ENCODE measurements at regions not wholly inside any gene's neighbourhood (a gene's known extent, or its start where the extent isn't known, plus 50 kb on each side); places are given as distances from the start of the nearest gene placed in this dataset.

DNA sequence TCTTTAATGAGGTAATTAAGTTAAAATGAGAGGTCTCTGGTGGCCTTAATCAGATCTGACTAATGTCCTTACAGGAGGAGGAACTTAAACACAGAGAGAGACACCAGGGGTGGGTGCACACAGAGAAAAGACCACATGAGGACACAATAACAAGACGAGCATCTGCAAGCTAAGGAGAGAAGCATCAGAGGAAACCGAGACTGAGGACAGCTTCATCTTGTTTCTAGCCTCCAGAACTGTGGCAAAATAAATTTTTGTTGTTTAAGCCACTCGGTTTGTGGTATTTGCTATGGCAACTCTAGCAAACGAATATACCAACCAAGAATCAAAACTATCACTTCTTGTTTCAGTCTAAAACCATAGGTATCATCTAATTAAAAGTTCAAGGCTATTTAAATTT is 400.1 kb downstream of the PID1 start (continued):
- TF ChIP-seq, protein P1, sequence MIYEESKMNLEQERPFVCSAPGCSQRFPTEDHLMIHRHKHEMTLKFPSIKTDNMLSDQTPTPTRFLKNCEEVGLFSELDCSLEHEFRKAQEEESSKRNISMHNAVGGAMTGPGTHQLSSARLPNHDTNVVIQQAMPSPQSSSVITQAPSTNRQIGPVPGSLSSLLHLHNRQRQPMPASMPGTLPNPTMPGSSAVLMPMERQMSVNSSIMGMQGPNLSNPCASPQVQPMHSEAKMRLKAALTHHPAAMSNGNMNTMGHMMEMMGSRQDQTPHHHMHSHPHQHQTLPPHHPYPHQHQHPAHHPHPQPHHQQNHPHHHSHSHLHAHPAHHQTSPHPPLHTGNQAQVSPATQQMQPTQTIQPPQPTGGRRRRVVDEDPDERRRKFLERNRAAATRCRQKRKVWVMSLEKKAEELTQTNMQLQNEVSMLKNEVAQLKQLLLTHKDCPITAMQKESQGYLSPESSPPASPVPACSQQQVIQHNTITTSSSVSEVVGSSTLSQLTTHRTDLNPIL (CRISPR knock-in tag; IDR thresholded peaks at IDR 0.05; ENCODE audit: low read depth) = no peak
- TF ChIP-seq ZFP30 (CRISPR knock-in tag; IDR thresholded peaks at IDR 0.05) = no peak
- TF ChIP-seq TOX (CRISPR knock-in tag; IDR thresholded peaks at IDR 0.05; ENCODE audit: borderline replicate concordance) = no peak
- TF ChIP-seq ZFP3 (CRISPR knock-in tag; IDR thresholded peaks at IDR 0.05) = no peak
- no peak for TF ChIP-seq TCF4 (CRISPR knock-in tag; IDR thresholded peaks at IDR 0.05; ENCODE audit: borderline replicate concordance)
- TF ChIP-seq ZNF70 (CRISPR knock-in tag; IDR thresholded peaks at IDR 0.05) = no peak
- no peak for TF ChIP-seq OSR1 (CRISPR knock-in tag; IDR thresholded peaks at IDR 0.05)
- no peak for TF ChIP-seq ISL1 (CRISPR knock-in tag; IDR thresholded peaks at IDR 0.05)
- TF ChIP-seq ESRRG (CRISPR knock-in tag; IDR thresholded peaks at IDR 0.05) = no peak
- no peak for TF ChIP-seq CSDC2 (CRISPR knock-in tag; IDR thresholded peaks at IDR 0.05)
- TF ChIP-seq RARB (CRISPR knock-in tag; IDR thresholded peaks at IDR 0.05) = no peak

DNA sequence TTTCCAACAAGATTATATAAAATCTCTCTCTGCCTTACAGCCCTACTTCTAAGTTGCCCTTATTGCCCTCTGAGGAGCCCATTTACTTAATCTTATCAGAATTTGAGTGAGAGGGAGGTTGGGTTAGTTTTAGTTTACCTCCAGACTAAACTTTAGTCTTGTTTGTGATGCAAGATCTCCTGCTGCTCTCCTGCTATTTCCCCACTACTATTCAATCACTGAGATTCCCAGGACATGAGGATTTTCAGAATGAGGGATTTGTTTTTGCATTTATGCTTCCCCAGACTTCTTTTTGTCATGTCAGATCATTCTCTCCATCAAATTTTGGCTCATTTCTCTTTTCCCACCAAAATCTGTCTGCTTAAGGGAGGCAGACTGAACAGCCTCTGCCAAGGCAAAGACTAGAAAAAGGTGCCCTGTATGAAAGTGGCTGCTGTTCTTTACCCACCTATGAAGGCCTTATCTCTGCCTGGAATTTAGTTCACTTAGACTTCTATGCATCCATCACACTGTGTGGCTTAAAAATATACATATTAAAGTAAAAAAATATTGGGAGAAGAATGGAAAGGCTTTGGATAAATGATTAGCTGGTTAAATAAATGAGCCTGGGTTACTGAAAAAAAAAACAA is 401.3 kb downstream of the PID1 start:
- TF ChIP-seq ZFP30 (CRISPR knock-in tag; IDR thresholded peaks at IDR 0.05) (no peak), ZNF8 (CRISPR knock-in tag; IDR thresholded peaks at IDR 0.05) (no peak), GLIS3 (CRISPR knock-in tag; IDR thresholded peaks at IDR 0.05) (no peak), PPARA (CRISPR knock-in tag; IDR thresholded peaks at IDR 0.05; ENCODE audit: borderline replicate concordance) (no peak), TCF4 (CRISPR knock-in tag; IDR thresholded peaks at IDR 0.05; ENCODE audit: borderline replicate concordance) (no peak), TOX (CRISPR knock-in tag; IDR thresholded peaks at IDR 0.05; ENCODE audit: borderline replicate concordance) (no peak), ESRRG (CRISPR knock-in tag; IDR thresholded peaks at IDR 0.05) (no peak), ZNF70 (CRISPR knock-in tag; IDR thresholded peaks at IDR 0.05) (no peak), RARB (CRISPR knock-in tag; IDR thresholded peaks at IDR 0.05) (no peak), CSDC2 (CRISPR knock-in tag; IDR thresholded peaks at IDR 0.05) (no peak)
- TF ChIP-seq, protein P1 (CRISPR knock-in tag; IDR thresholded peaks at IDR 0.05; ENCODE audit: low read depth) = no peak
- ATAC-seq = no peak

DNA sequence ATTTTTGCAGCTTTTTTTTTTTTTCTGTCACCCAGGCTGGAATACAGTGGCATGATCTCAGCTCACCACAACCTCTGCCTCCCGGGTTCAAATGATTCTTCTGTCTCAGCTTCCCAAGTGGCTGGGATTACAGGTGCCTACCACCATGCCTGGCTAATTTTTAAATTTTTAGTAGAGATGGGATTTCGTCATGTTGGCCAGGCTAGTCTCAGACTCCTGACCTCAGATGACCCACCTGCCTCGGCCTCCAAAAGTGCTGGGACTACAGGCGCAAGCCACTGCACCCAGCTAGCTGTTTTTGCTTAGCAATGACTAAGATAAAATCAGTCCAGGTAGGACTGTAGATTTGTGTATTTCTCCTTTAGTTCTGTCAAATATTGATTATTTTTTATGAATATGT is 403.7 kb downstream of the PID1 start:
- ATAC-seq = no peak
- TF ChIP-seq TOX (CRISPR knock-in tag; IDR thresholded peaks at IDR 0.05; ENCODE audit: borderline replicate concordance) = no peak
- no peak for TF ChIP-seq BACH2 (CRISPR knock-in tag; IDR thresholded peaks at IDR 0.05; ENCODE audit: borderline replicate concordance)
- TF ChIP-seq, protein P2, sequence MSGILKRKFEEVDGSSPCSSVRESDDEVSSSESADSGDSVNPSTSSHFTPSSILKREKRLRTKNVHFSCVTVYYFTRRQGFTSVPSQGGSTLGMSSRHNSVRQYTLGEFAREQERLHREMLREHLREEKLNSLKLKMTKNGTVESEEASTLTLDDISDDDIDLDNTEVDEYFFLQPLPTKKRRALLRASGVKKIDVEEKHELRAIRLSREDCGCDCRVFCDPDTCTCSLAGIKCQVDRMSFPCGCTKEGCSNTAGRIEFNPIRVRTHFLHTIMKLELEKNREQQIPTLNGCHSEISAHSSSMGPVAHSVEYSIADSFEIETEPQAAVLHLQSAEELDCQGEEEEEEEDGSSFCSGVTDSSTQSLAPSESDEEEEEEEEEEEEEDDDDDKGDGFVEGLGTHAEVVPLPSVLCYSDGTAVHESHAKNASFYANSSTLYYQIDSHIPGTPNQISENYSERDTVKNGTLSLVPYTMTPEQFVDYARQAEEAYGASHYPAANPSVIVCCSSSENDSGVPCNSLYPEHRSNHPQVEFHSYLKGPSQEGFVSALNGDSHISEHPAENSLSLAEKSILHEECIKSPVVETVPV (CRISPR knock-in tag; IDR thresholded peaks at IDR 0.05) = no peak

DNA sequence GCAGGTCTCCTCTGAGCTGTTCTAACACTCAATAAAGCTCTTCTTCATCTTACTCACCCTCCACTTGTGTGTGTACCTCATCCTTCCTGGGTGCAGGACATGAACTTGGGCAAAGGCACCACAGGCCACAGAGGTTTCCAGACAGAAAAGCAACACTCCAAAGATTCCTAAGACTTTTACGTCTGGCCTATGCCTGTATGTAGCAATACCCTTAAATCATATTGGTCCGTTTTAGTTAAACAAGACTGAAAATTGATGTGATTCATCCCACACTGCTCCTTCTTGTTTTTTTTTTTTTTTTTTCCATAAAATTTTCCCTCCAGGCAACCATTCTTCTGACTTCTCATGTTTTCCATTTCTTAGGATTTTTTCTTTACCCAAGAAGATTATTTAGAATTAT is 404.3 kb downstream of the PID1 start:
- ATAC-seq = no peak
- TF ChIP-seq ZNF70 (CRISPR knock-in tag; IDR thresholded peaks at IDR 0.05) (no peak), TOX (CRISPR knock-in tag; IDR thresholded peaks at IDR 0.05; ENCODE audit: borderline replicate concordance) (no peak)
- TF ChIP-seq, protein P2 (CRISPR knock-in tag; IDR thresholded peaks at IDR 0.05) = no peak
- TF ChIP-seq, protein P1 (CRISPR knock-in tag; IDR thresholded peaks at IDR 0.05; ENCODE audit: low read depth) = no peak

DNA sequence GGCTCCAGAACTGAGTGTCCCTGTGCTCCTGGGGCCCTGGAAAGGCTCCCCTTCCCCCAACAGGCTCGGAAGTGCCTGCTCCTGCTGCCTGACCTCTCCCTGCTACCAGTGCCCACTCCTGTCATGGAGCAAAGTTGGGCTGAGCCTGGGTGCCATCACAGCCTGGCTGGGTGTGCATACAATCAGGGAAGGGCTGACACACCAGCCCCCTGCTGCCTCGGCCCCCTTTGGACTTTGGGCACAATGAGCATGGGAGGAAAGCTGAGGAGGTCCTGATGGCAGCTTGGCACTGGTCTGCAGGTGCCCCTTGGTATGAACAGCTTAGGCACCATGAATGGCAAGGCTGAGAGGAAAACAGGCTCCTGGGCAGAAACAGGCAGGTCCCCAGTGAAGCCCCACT is 405.0 kb downstream of the PID1 start:
- TF ChIP-seq ISL1 (CRISPR knock-in tag; IDR thresholded peaks at IDR 0.05) (no peak), TOX (CRISPR knock-in tag; IDR thresholded peaks at IDR 0.05; ENCODE audit: borderline replicate concordance) (no peak), ZNF8 (CRISPR knock-in tag; IDR thresholded peaks at IDR 0.05) (no peak), ZNF565 (CRISPR knock-in tag; conservative IDR thresholded peaks at IDR 0.05; ENCODE audit: low read depth) (no peak), ZC3H10 (CRISPR knock-in tag; IDR thresholded peaks at IDR 0.05) (no peak), ESRRG (CRISPR knock-in tag; IDR thresholded peaks at IDR 0.05) (no peak), ZNF70 (CRISPR knock-in tag; IDR thresholded peaks at IDR 0.05) (no peak), ZFP3 (CRISPR knock-in tag; IDR thresholded peaks at IDR 0.05) (no peak)
- TF ChIP-seq, protein P3, sequence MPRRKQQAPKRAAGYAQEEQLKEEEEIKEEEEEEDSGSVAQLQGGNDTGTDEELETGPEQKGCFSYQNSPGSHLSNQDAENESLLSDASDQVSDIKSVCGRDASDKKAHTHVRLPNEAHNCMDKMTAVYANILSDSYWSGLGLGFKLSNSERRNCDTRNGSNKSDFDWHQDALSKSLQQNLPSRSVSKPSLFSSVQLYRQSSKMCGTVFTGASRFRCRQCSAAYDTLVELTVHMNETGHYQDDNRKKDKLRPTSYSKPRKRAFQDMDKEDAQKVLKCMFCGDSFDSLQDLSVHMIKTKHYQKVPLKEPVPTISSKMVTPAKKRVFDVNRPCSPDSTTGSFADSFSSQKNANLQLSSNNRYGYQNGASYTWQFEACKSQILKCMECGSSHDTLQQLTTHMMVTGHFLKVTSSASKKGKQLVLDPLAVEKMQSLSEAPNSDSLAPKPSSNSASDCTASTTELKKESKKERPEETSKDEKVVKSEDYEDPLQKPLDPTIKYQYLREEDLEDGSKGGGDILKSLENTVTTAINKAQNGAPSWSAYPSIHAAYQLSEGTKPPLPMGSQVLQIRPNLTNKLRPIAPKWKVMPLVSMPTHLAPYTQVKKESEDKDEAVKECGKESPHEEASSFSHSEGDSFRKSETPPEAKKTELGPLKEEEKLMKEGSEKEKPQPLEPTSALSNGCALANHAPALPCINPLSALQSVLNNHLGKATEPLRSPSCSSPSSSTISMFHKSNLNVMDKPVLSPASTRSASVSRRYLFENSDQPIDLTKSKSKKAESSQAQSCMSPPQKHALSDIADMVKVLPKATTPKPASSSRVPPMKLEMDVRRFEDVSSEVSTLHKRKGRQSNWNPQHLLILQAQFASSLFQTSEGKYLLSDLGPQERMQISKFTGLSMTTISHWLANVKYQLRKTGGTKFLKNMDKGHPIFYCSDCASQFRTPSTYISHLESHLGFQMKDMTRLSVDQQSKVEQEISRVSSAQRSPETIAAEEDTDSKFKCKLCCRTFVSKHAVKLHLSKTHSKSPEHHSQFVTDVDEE (CRISPR knock-in tag; IDR thresholded peaks at IDR 0.05) = no peak
- ATAC-seq = no peak

All from SK-N-SH treated with all-trans-retinoic acid at 6 μM for 48 hours (cell line).